NCI-H69 (cell line): ENCODE measurements at regions not wholly inside any gene's neighbourhood (a gene's known extent, or its start where the extent isn't known, plus 50 kb on each side); places are given as distances from the start of the nearest gene placed in this dataset.

ENCODE experiments used
- DNase-seq: peaks from one replicate; lab custom pipeline; 2025; lab: John Stamatoyannopoulos, UW

DNA sequence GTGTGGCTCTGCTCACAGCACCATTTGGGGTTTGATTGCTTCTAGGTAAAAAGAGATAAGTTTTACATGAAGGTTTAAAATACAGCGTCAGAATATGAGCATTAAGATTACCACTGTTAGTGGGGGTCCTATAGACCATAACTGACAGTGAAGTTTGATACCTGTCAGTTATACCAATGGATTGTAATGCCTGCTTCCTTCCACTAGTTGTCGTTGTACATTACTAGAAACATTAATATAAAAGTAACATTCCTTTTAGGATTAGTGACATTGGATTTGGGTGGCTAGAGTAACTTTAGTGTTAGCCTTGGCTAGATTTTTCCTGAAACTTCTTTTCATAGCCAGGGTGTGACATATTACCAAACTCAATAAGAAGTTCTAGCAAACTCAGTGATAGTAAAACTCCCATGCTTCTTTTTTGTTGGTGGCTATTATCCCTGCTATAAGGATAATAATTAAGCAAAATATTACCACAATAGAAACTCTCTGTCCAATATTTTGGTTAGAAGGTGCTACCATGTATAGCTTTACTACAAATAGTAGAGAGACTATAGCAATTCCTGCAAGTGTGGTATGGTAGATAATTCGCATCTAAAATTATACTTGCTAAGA lies 57.1 kb downstream of the FAM181B start:
- DNase-seq = no peak

DNA sequence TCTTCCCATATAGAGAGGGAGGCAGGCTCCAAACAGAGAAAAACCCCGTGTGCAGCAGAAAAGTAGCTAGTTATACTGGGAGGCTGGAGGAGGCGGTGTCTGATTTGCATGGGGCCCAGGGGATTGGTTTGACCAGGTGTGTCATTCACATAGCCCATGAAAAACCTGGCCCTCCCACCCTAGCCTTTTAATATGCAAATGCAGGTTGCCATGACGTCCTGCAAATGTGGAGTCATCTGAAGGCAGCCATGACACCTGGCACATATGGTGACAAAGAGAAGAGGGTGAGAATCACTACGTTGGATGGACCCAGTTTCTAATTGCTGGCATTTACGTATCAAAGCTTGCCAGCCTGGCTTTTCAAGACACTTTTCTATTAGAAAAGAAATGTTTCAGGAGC lies 57.8 kb downstream of the FAM181B start:
- peak; percentile 27 for DNase-seq

- no peak for DNase-seq
Measured at GRCh38 chr11:82673631-82674030, 60.0 kb downstream of the FAM181B start.

DNA sequence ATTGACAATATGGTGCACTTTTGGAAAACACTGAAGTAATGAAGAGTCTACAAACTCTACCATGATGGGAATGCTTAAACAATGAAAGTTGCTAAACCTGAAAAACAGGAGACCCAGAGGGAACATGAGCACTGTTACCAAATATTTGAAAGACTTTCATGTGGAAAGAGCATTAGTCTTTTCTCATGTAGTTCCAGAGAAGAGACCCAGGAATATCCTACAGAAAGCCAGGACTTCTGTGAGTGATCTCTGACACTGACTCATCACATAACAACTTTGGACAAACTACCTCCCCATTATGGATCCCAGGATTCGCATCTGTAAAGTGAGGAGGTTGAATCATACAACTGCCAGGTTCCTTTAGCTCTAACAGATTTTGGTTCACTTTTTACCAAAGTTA lies 62.2 kb downstream of the FAM181B start:
- DNase-seq = no peak

DNA sequence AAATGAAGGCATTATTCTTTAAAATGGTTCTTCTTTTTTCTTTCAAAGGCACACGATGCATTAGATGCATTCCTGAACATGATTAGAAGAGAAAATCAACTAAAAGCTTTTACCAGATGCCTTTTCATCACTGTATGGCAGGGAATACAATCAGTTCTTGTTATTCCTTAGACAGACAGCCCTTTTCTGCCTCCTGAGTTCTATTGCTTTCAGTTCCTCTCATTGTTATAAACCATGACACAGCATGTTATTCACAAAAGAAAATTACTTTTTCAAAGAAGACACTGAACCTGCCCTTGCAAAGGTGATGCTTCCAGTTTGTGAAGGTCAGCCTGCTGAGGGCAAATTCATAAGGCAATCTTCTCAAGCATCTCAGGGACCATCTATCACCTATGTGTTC lies 70.1 kb downstream of the FAM181B start:
- no peak for DNase-seq

DNA sequence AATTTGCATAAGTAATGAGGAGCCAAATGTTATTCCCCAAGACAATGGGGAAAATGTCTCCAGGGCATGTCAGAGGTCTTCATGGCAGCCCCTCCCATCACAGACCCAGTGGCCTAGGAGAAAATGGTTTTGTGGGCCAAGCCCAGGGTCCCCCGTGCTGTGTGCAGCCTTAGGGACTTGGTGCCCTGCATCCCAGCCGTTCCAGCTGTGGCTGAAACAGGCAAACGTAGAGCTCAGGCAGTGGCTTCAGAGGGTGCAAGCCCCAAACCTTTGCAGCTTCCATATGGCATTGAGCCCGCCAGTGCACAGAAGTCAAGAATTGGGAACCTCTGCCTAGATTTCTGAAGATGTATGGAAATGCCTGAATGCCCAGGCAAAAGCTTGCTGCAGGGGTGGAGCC lies 79.9 kb downstream of the FAM181B start:
- DNase-seq = no peak

DNA sequence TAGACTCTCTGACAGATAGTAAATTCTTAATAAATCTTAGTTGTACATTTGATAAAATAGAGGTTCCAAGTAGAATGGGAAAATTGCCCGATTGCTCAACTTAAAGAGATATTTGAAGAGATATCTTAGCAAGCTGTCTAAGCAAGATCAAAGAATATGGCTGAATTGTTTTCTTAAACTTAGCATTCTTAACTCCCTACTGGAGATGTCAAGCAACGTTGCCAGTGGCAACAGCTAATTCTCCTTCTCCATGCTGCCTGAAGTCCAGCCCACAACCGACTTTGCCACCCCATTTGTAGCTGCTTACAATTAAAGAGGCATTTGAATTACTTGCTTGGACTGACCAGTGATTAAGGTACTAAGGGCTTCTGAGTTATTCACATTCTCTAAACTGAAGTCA lies 94.4 kb downstream of the FAM181B start:
- DNase-seq = no peak

- DNase-seq = no peak
Measured at GRCh38 chr11:82636615-82637014, 97.0 kb downstream of the FAM181B start.

GRCh38 chr11:82634091-82634490 lies 99.6 kb downstream of the FAM181B start:
- no peak for DNase-seq

DNA sequence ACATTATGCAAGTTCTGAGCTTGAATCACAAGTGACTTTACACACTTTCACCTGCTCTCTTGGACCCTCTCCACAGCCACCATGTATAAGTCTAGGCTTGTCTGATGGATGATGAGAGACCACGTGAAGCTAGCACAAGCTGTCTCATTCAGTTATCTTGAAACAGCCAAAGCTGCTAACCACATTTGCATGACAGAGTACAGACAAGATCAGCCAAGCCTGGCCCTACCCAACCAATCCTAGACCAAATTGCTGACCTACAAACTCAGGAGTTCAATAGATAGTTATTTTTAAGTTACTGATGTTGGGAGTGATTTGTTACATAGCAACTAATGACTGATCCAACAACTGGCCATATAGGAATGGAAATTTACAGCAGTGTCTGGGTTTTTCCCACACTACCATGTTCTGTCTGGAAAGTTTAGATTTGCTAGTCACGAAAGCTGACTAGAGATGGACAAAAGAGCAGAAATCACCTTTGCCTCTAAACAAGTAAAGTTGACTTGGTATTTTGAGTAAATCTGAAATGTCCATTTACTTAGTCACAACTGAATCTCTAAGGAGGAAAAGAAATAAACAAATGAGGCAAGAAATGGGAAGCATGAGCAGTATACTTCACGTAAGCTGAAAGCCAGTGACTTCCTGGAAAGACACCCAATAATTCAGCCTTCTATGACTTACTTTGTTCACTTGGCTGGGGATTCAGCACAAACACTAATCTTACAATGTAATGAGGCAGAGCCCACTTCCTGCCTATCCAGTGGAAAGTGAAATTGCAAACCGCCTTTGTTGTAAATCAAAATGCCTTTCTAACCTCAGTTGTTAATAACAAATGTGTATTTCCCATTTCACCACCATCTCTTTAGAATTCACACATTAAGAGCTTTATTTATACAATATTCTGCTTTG lies 101.7 kb downstream of the FAM181B start:
- peak; percentile 8 for DNase-seq

DNA sequence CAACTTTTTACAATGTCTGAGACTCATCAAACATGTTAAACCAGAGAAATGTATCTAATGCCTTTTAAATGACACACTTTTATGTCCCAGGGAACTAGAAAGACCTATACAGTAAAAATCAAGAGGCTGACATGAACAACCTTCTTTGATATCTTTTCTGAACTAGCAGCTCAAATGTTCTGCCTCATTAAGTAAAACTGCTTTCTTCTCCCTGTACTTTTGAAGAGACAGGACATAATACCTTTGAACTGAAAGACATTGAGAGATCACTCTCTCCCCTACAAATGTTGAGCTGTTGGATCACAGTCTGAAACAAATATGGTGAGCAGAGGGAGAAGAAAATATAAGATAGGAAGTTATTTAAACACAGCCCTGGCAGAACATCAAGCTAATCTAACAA lies 123.0 kb downstream of the FAM181B start:
- DNase-seq = no peak

- no peak for DNase-seq
Measured at GRCh38 chr11:82606738-82607137, 126.9 kb downstream of the FAM181B start.

DNA sequence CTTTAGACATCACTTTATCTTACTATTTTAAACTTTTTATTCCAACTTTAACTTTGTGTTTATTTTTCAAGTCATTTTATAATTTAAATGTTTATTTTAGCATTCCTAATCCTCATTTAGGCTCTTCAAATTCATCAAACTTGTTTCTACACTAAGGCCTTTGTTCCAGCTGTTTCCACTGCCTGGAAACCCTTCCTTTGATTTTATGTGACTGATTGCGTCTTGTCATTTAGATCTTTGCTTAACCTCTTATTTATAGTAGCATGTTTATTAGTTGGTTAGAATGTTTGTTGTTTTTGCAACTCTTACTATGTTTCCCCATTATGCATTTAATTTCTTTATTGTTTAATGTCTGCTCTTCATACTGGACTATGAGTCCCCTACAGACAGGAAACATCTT lies 132.0 kb downstream of the FAM181B start:
- no peak for DNase-seq

DNA sequence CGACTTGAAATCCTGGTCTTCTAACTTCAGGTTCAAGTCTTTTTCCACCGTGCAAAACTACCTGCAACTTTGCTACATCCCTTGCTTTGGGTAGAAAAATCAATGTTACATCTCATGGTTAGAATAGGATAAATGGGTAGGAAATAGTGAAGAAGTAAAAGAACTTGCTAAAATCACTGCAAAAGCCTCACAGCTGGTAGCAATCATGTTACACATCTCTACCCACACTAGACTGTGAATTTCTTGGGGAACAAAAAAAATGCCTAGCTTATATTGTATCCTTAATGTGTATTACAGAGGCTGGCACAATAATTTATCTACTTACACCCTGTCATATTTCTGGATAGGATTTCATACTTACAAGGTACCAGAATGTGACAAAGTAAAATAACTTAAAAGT lies 133.8 kb downstream of the FAM181B start:
- DNase-seq = no peak

DNA sequence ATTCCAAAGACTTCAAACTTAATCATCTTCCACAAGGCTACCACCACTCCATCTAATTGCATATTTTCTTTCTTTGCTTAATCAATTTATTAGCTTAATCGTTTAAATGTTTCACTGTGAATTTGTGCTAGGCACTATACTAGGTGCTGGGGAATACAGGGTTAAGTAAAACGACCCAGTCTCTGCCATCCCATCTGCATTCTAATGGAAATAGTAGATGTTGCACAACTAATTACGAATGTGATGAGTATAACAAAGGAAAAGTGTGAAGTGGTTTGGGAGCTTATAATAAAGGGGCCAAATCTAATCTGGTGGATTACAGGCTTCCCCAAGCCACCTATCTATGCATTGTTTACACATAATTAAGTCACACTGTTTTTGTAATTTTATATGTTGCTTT lies 147.1 kb downstream of the FAM181B start:
- DNase-seq = peak; percentile 41

GRCh38 chr11:82577246-82577645 lies 156.4 kb downstream of the FAM181B start:
- peak; percentile 77 for DNase-seq

GRCh38 chr11:82560836-82561235 lies 172.8 kb downstream of the FAM181B start:
- DNase-seq = no peak

GRCh38 chr11:82559609-82560008 lies 174.1 kb downstream of the FAM181B start:
- no peak for DNase-seq

DNA sequence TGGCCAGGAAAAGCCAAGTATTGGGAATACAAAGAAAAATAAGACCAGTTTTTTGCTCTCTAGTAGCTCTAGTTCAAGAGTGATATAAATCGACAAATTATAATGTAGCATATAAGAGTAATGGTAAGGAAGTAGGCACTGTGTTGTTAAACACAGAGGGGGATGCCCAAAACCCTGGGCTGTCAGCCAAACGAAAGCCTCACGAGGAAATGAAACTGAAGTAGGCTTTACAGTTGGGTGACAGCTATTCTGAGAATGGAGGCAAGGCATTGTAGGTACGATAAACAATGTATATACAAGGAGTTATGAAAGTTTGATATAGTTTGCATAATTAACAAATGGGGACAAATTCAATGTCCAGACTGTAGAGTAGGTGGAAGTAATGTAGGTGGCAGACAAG lies 176.4 kb downstream of the FAM181B start:
- DNase-seq = peak; percentile 84

- DNase-seq = no peak
Measured at GRCh38 chr11:82556210-82556609, 177.5 kb downstream of the FAM181B start.

DNA sequence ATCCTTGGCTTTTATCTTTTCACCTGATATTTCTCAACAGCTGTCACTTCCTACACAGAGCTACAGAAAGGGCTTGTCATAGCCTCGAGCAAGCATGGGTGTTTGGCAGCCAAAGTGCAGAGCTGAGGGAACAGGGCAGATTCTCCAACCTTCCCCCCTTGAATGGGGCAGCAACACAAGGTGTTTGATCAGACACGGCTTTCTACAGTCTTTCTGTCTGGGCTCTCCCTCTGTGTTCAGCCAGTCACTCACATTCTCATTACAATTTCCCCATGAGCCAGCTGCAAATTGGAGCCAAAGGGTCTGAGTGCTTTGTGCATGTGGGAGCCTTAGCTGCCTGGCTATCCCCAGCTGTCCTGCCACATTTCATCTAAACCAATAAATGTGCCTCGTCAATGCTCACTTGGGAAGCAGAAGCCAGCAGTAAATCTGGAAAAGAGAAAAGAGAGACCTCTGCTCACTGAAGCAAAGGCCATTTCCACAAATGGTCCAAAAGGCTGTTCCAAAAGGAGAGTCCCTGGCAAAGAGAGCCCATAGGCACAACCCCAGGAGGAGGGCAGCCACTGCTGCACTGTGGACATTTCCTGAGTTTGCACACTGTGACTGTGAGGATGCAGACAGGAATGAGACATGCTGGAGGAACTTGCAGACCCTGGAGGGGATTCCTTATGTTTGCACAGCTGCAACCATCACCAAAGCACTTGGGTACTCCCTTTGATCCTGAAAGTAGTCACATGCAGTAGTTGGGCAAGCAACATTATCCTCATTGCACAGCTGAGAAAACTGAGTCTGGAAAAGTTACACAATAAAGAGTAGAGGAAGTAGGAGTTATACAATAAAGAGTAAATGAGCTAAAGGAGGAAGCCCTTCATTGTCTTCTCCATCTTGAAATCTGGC lies 186.8 kb downstream of the FAM181B start:
- peak; percentile 93 for DNase-seq

DNA sequence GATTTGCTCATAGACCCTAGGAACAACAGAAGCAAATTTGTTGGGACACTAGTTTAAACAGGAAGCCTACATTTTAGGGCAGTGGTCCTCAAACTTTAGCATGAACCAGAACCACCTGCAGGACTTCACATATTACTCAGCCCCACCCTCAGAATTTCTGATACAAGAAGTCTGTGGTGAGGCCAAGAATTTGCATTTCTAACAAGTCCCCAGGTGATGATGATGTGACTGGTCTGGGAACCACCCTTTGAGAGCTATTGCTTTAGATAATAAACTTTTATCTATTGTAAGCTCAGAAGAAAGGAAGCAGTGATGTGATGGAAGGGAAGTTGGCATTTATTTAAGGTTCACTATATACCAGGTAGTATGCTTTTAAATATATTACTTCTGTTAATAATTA lies 194.0 kb downstream of the FAM181B start:
- no peak for DNase-seq

- DNase-seq = no peak
Measured at GRCh38 chr11:82536706-82537105, 197.0 kb downstream of the FAM181B start.
